NCI-H2171 (cell line): ENCODE measurements at regions not wholly inside any gene's neighbourhood (a gene's known extent, or its start where the extent isn't known, plus 50 kb on each side); places are given as distances from the start of the nearest gene placed in this dataset.
"Not testable (repeated sequence)": the region's sequence is repeated elsewhere in the genome, so short reads cannot be mapped to it uniquely, and the experiment has no call there.

ENCODE experiments used
- DNase-seq: peaks from one replicate; lab custom pipeline; 2025; lab: John Stamatoyannopoulos, UW

DNA sequence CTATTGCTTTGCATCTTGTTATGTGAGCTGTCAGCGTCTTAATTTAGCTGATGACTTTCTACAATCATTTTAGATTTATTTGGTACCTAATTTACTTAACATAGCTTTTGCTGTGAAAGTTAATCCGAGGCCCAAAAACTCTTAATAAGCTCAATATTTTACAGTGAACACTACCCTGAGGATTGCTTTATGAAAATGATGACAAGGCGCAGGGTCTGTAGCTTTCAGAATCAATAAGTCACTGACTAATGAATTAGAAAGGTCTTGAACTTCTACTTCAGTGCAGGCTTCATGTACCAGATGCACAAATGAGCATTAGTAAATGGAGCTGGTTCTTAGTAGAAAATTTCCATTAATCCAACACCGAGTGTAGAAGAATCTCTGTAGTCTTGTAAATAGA is 81.4 kb upstream of the ZNF366 start:
- DNase-seq, result no peak

- no peak for DNase-seq
Measured at GRCh38 chr5:72587661-72588308, 80.6 kb upstream of the ZNF366 start.

- DNase-seq, result no peak
Measured at GRCh38 chr5:72586788-72587530, 79.7 kb upstream of the ZNF366 start.

- DNase-seq, result no peak
Measured at GRCh38 chr5:72584466-72584865, 77.3 kb upstream of the ZNF366 start.

DNA sequence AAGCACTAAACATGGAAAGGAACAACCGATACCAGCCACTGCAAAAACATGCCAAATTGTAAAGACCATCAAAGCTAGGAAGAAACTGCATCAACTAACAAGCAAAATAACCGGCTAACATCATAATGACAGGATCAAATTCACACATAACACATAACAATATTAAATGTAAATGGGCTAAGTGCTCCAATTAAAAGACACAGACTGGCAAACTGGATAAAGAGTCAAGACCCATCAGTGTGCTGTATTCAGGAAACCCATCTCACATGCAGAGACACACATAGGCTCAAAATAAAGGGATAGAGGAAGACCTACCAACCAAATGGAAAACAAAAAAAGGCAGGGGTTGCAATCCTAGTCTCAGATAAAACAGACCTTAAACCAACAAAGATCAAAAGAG is 72.1 kb upstream of the ZNF366 start:
- not testable (repeated sequence) for DNase-seq

GRCh38 chr5:72572236-72572765 is 65.1 kb upstream of the ZNF366 start:
- DNase-seq, result no peak

DNA sequence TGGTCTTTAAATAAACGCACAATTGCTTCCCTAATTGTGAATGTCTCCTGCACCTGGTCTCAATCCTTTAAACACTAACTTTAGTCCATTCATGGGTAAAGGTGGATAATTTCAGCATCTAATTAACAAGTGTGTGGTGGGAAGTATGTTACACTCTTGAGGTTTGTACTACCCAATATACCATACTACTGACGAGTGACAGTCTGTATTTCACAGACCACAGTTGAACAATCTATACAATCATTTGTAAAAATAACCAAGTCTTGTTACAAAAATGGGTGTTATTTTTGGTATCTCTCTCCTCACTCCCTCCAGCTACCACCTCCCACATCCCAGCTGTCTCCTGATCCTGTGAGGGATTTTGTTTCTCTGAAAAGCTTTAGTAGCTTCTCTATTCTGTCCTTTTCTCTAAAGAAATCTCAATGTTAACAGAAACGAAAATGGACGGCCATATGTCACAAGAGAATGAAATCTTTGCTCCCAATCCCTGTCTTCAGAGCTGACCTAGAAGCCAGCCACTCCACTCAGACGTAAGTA is 62.3 kb upstream of the ZNF366 start:
- DNase-seq, result no peak

- no peak for DNase-seq
Measured at GRCh38 chr5:72566746-72567145, 59.5 kb upstream of the ZNF366 start.

DNA sequence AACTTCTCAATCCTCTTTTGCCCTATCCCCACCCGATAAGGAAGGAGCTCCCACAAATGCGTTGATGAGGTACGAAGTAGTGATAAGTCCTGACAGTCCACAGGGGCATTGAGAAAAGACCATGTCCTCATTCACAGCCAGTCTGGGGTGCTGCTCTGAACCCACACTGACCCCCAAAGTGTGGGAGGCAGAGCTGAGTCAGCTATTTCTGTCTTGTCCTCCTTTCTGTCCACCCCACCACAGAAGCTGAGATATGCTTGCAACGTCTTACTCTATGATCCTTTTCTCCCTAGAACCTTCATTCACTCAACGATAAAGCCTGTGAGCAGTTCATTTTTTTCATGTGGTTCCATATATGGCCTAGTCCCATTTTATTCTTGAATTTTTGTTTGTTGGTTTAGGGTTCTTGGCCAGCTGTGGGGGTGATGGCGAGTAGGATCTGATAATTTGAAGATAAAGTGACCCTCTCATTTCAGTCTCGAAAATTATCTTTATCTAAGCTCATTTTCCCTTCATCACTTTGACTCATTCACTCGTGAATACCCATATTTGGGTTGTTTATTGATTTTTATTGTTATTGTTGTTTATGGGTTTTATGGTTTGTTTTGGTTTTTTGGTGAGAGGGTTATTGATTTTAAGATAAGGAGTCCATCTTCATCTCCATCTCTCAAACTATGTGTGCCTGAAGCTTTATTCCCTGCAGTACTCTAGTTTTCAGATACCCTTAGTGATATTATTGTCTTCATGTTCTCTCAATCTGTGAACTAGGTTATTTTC is 58.5 kb upstream of the ZNF366 start:
- no peak for DNase-seq

GRCh38 chr5:72562717-72563116 is 55.5 kb upstream of the ZNF366 start:
- no peak for DNase-seq

GRCh38 chr5:72561148-72561972 is 54.1 kb upstream of the ZNF366 start:
- no peak for DNase-seq

DNA sequence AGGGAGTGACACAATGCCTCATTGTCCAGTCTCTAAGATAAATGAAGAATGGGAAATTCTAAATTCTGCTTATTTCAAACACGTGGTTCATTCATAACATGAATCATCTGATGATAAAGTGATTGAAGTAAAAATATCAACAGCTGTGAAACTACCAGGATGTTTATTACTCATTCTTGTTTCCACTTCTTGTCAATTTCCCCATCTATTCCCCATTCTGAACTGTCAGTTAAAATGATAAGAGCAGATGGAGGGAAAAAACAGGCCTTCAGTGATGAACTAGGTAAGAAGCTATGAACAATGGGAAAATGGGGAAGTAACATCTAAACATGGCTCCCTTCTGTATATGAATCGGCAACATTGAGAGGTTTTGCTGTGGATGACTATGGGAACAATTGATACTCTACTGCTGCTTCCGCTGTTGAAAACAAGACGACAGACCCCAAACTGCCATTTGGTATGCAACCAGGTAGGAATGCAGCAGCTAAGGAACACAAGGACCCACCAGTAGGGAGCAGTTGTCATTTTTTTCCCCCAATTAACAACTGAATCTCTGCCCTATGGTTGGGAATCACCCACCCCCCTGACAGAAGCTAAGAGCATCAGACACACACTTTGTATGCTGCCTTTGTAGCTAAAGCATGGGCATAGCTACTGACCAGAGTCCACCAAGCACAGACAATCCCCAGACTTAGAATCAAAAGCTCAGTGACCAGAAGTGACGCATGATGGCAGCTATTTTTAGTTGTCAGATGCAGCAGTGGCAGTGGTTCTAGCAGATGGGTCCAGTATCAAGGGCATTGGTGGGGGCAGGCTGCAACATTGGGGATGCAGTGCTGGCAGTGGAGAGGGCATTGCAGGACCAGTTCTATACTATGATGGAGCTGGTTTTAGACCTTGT is 52.9 kb upstream of the ZNF366 start:
- DNase-seq, result no peak

DNA sequence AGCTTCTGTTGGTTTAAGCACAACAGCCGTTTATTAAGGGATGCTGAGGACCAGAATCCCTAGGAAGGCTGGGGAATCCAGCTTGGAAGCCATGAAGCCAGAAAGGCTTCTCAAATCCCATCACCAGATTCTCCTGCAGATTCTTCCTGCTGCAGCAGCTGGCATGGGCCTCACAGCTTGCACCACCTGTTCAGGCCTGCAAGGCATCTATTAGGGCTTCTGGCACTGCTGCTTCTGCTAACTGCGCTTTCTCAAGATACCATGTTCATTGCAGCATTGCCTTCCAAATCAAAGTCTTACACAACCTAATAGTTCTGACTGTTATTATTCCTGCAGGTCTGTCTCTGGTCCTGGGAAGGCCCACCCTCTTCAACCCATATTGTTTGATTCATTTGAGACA is 51.2 kb upstream of the ZNF366 start:
- no peak for DNase-seq

DNA sequence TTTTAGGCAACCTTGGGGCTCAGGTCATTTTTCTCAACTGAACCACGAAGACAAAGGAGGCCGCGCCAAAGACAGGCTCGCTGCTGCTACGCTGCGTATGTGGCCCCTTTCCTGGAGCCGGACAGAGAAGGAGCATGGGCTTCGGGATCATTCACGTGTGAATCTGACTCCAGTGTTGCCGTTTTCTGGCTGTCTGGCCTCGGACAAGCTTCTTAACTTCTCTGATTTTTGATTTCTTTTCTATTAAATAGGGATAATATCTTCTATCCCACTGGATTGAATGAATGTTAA is 50.8 kb upstream of the ZNF366 start:
- no peak for DNase-seq

DNA sequence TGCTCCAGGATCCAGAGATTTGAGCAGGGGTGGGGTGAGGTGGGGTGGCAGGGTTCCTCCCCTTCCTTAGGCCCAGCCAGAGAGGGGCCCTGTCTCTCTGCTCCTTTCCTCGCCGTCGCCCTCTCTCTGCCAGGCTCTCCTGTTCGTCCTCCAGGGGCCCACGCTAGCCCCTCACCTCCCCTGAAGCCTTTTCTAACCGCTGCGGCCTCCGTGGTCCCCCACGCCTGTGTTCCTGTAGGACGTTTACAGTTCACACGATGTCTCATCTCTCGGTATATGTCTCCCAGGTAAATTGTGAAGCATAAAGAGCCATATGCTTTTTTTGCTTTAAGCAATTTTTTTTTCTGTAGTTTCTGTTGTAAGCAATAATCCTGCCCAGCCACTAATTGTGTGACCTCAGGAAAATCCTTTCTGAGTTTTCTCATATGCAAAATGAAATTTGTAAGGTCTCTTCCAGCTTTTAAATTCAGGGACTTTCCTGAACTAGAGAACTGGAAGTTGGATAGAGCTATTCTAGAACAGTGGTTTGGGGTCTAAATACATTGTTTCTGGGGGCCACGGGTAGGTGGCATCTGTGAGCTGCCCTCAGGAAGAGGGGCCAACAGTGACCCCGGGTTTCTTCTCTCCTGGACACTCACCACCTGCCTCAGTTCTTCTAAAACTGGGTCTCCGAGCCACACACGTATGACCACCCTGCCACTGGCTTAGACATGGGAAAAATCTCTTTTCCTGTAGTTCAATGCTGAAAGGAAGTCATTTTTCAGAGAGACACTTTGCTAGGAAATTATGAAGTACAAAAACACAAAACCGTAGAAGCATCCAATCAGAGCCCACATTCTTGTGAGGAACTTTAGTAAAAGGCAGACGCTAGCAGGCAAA is 50.2 kb upstream of the ZNF366 start:
- no peak for DNase-seq
